Astrocyte (in vitro differentiated cells and primary cell): ENCODE measurements at regions not wholly inside any gene's neighbourhood (a gene's known extent, or its start where the extent isn't known, plus 50 kb on each side); places are given as distances from the start of the nearest gene placed in this dataset.

ENCODE experiments used
- DNase-seq: peaks from one replicate; pipeline ENCODE4 v3.0.0-alpha.2; 2010; ENCODE audit warnings: low read depth
- FAIRE-seq: peaks from 2 replicates; lab custom pipeline; 2011; peaks lifted over from hg19 to GRCh38; lab: Jason Lieb, UNC
- H2AFZ ChIP-seq: 2 replicates; pipeline ENCODE4 v1.6.0; 2012; ENCODE audit warnings: low read depth, low read length, inconsistent platforms
- H3K27ac ChIP-seq: 2 replicates; pipeline ENCODE4 v1.5.1; 2011; ENCODE audit warnings: low read depth, low read length, inconsistent platforms
- H3K27me3 ChIP-seq: 2 replicates; pipeline ENCODE4 v1.6.0; 2011; ENCODE audit warnings: low read length, inconsistent platforms; ENCODE audit not compliant: insufficient read depth
- H3K36me3 ChIP-seq: 2 replicates; pipeline ENCODE4 v1.5.1; 2011; ENCODE audit warnings: low read length, inconsistent platforms; ENCODE audit not compliant: insufficient read depth
- H3K4me1 ChIP-seq: 2 replicates; pipeline ENCODE4 v1.5.1; 2011; ENCODE audit warnings: low read length, inconsistent platforms; ENCODE audit not compliant: insufficient read depth
- H3K4me2 ChIP-seq: 2 replicates; pipeline ENCODE4 v1.6.0; 2012; ENCODE audit warnings: low read length, inconsistent platforms
- H3K4me3 ChIP-seq: 2 replicates; pipeline ENCODE4 v1.5.1; 2011; ENCODE audit warnings: low read depth, mild to moderate bottlenecking, low read length, inconsistent platforms; ENCODE audit not compliant: insufficient read depth
- H3K79me2 ChIP-seq: 2 replicates; pipeline ENCODE4 v1.6.0; 2012; ENCODE audit warnings: mild to moderate bottlenecking, low read length, inconsistent platforms; ENCODE audit not compliant: insufficient read depth
- H3K9ac ChIP-seq: 2 replicates; pipeline ENCODE4 v1.6.0; 2012; ENCODE audit warnings: mild to moderate bottlenecking, low read length, inconsistent platforms
- H3K9me3 ChIP-seq: 2 replicates; pipeline ENCODE4 v1.5.1; 2012; ENCODE audit warnings: low read depth, mild to moderate bottlenecking, low read length, inconsistent platforms; ENCODE audit not compliant: insufficient read depth
- H4K20me1 ChIP-seq: 2 replicates; pipeline ENCODE4 v1.6.0; 2012; ENCODE audit warnings: low read length, inconsistent platforms; ENCODE audit not compliant: insufficient read depth
- H3K27ac Mint-ChIP-seq: one replicate; pipeline ENCODE4 v1.8.0; 2021; ENCODE audit warnings: mild to moderate bottlenecking, mixed read lengths; ENCODE audit not compliant: unreplicated experiment
- H3K27me3 Mint-ChIP-seq: one replicate; pipeline ENCODE4 v1.8.0; 2021; ENCODE audit warnings: low read depth, mixed read lengths; ENCODE audit not compliant: unreplicated experiment
- H3K36me3 Mint-ChIP-seq: one replicate; pipeline ENCODE4 v1.8.0; 2021; ENCODE audit warnings: low read depth, mixed read lengths; ENCODE audit not compliant: unreplicated experiment
- H3K4me1 Mint-ChIP-seq: one replicate; pipeline ENCODE4 v1.8.0; 2021; ENCODE audit warnings: low read depth, mixed read lengths; ENCODE audit not compliant: unreplicated experiment
- H3K4me3 Mint-ChIP-seq: one replicate; pipeline ENCODE4 v1.8.0; 2021; ENCODE audit warnings: mild to moderate bottlenecking, moderate library complexity, mixed read lengths; ENCODE audit not compliant: unreplicated experiment
- H3K9me3 Mint-ChIP-seq: one replicate; pipeline ENCODE4 v1.8.0; 2021; ENCODE audit warnings: mild to moderate bottlenecking, mixed read lengths; ENCODE audit not compliant: unreplicated experiment
- EZH2 ChIP-seq: IDR thresholded peaks from 2 replicates; pipeline ENCODE4 v1.6.1; 2012; ENCODE audit warnings: mild to moderate bottlenecking, low read length, inconsistent platforms; ENCODE audit not compliant: insufficient read depth
- TF ChIP-seq, protein P1 (sequence below): IDR thresholded peaks from 2 replicates; pipeline ENCODE4 v1.5.1; 2011; ENCODE audit warnings: low read depth, mild to moderate bottlenecking, inconsistent platforms, low read length, moderate library complexity; ENCODE audit not compliant: insufficient read depth

GRCh38 chr12:61531195-61531594, 729.0 kb upstream of the USP15 start:
- FAIRE-seq: no peak
- H3K27me3 Mint-ChIP-seq: no peaks in the 10 kb centered on the region

GRCh38 chr12:61536117-61536516, 724.1 kb upstream of the USP15 start:
- Histone ChIP-seq H3K36me3 (no peaks in the 10 kb centered on the region), H2AFZ (no peak overlapping the region), H3K27me3 (no peaks in the 10 kb centered on the region), H3K9me3 (peaks cover 4% of the 10 kb centered on the region), H3K4me1 (no peaks in the 10 kb centered on the region), H4K20me1 (no peaks in the 10 kb centered on the region), H3K27ac (no peak overlapping the region), H3K4me2 (no peak overlapping the region), H3K4me3 (no peak overlapping the region), H3K79me2 (no peaks in the 10 kb centered on the region), H3K9ac (no peak overlapping the region)
- Mint-ChIP-seq H3K4me1 (peaks cover 11% of the 10 kb centered on the region), H3K36me3 (no peaks in the 10 kb centered on the region), H3K4me3 (no peak overlapping the region), H3K9me3 (no peaks in the 10 kb centered on the region), H3K27ac (no peak overlapping the region), H3K27me3 (no peaks in the 10 kb centered on the region)
- FAIRE-seq (no peak), DNase-seq (no peak)
- TF ChIP-seq EZH2: no peak
- TF ChIP-seq, protein P1, sequence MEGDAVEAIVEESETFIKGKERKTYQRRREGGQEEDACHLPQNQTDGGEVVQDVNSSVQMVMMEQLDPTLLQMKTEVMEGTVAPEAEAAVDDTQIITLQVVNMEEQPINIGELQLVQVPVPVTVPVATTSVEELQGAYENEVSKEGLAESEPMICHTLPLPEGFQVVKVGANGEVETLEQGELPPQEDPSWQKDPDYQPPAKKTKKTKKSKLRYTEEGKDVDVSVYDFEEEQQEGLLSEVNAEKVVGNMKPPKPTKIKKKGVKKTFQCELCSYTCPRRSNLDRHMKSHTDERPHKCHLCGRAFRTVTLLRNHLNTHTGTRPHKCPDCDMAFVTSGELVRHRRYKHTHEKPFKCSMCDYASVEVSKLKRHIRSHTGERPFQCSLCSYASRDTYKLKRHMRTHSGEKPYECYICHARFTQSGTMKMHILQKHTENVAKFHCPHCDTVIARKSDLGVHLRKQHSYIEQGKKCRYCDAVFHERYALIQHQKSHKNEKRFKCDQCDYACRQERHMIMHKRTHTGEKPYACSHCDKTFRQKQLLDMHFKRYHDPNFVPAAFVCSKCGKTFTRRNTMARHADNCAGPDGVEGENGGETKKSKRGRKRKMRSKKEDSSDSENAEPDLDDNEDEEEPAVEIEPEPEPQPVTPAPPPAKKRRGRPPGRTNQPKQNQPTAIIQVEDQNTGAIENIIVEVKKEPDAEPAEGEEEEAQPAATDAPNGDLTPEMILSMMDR: no peak

More at GRCh38 chr12:61531195-61531594, 729.0 kb upstream of the USP15 start:
- H3K36me3 Mint-ChIP-seq: no peaks in the 10 kb centered on the region
- Histone ChIP-seq H3K27ac (no peak overlapping the region), H3K27me3 (no peaks in the 10 kb centered on the region), H2AFZ (no peak overlapping the region), H3K4me2 (no peak overlapping the region), H3K4me3 (no peak overlapping the region), H3K79me2 (no peaks in the 10 kb centered on the region), H4K20me1 (no peaks in the 10 kb centered on the region), H3K9ac (no peak overlapping the region), H3K36me3 (no peaks in the 10 kb centered on the region), H3K9me3 (peaks cover 4% of the 10 kb centered on the region), H3K4me1 (no peaks in the 10 kb centered on the region)
- H3K4me3 Mint-ChIP-seq: no peak overlapping the region
- no peak overlapping the region for H3K27ac Mint-ChIP-seq
- DNase-seq: no peak
- H3K4me1 Mint-ChIP-seq: peaks cover 4% of the 10 kb centered on the region
- H3K9me3 Mint-ChIP-seq: no peaks in the 10 kb centered on the region
- no peak for TF ChIP-seq EZH2
- TF ChIP-seq, protein P1: no peak

DNA sequence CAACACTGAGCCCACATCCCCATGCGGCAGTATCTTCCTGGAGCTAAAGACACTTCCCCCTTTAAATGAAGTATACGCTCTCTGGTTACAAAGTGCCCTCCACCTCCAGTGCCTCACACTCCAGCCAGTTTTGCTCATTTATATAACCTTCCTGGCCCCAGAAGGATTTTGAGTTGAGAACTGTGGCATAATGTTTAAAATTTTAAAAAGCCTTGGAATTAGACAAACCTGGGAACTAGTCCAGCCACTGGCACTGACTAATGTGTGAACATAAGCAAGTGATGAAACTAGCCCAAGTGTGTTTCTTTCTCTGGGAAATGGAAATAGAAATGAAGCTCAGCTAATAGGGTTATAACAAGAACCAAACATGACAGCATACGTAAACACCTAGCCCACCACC, 723.7 kb upstream of the USP15 start:
- Mint-ChIP-seq H3K4me3 (no peak overlapping the region), H3K9me3 (no peaks in the 10 kb centered on the region), H3K27me3 (no peaks in the 10 kb centered on the region), H3K4me1 (peaks cover 11% of the 10 kb centered on the region), H3K36me3 (no peaks in the 10 kb centered on the region), H3K27ac (no peak overlapping the region)
- DNase-seq: no peak
- no peaks in the 10 kb centered on the region for H3K79me2 ChIP-seq
- no peaks in the 10 kb centered on the region for H3K27me3 ChIP-seq
- no peak overlapping the region for H2AFZ ChIP-seq
- no peak overlapping the region for H3K4me3 ChIP-seq
- peaks cover 4% of the 10 kb centered on the region for H3K9me3 ChIP-seq
- H3K27ac ChIP-seq: no peak overlapping the region
- H3K4me2 ChIP-seq: no peak overlapping the region
- H3K36me3 ChIP-seq: no peaks in the 10 kb centered on the region
- H3K4me1 ChIP-seq: no peaks in the 10 kb centered on the region
- no peaks in the 10 kb centered on the region for H4K20me1 ChIP-seq
- H3K9ac ChIP-seq: no peak overlapping the region
- FAIRE-seq: no peak
- TF ChIP-seq EZH2: no peak
- TF ChIP-seq, protein P1: no peak
